Tibial nerve (tissue), 4 donors: ENCODE measurements at regions not wholly inside any gene's neighbourhood (a gene's known extent, or its start where the extent isn't known, plus 50 kb on each side); places are given as distances from the start of the nearest gene placed in this dataset.
"Not testable (repeated sequence)": the region's sequence is repeated elsewhere in the genome, so short reads cannot be mapped to it uniquely, and the experiment has no call there.

Experiments
- DNase-seq, 2 donors: peaks; one replicate each; pipeline ENCODE4 v3.0.0-alpha.2; 2019; ENCODE audit warnings: low spot score in 2 of 2
- H3K27ac ChIP-seq, 4 donors: fragments of 200-600 bp; sonication (generic) in 3 of 4; one replicate each; pipeline ENCODE4 v1.5.1; 2017 to 2019; ENCODE audit warnings: mild to moderate bottlenecking in 1 of 4
- H3K27me3 ChIP-seq, 2 donors: fragments of 200-600 bp; sonication (generic) in 1 of 2; one replicate each; pipeline versions ENCODE4 v1.5.1 to v1.6.0; 2017 to 2019
- H3K36me3 ChIP-seq, 3 donors: fragments of 200-600 bp; sonication (generic); one replicate each; pipeline ENCODE4 v1.5.1; 2018 to 2019
- H3K4me1 ChIP-seq, 4 donors: fragments of 200-600 bp; sonication (generic) in 3 of 4; one replicate each; pipeline ENCODE4 v1.5.1; 2017 to 2019
- H3K4me3 ChIP-seq, 4 donors: fragments of 200-600 bp; sonication (generic) in 3 of 4; one replicate each; pipeline ENCODE4 v1.5.1; 2017 to 2019; ENCODE audit warnings: mild to moderate bottlenecking in 1 of 4, moderate library complexity in 1 of 4
- H3K9me3 ChIP-seq, 4 donors: fragments of 200-600 bp; sonication (generic) in 3 of 4; one replicate each; pipeline ENCODE4 v1.5.1; 2017 to 2019
- CTCF ChIP-seq, 5 experiments: fragments of 200-600 bp in 3 of 5; fragments of 450-650 bp in 2 of 5; sonication (generic) in 3 of 5; IDR thresholded peaks; one replicate each; pipeline ENCODE4 v1.5.1; 2016 to 2019; ENCODE audit warnings: antibody characterized with exemption in 5 of 5, mild to moderate bottlenecking in 3 of 5, moderate library complexity in 2 of 5
- EP300 ChIP-seq, 2 donors: sonication (generic); formaldehyde crosslinking; IDR thresholded peaks; one replicate each; pipeline ENCODE4 v1.6.1; 2017; ENCODE audit warnings: antibody characterized with exemption in 2 of 2, mild to moderate bottlenecking in 1 of 2
- POLR2A ChIP-seq, 2 donors: fragments of 450-650 bp; IDR thresholded peaks; one replicate each; pipeline ENCODE4 v1.6.1; 2017; ENCODE audit warnings: antibody characterized with exemption in 2 of 2, mild to moderate bottlenecking in 2 of 2, moderate library complexity in 2 of 2
- WGBS, 2 donors: methylation state at CpG; one replicate each; pipeline ENCODE4 v1.1.5; 2018; 5-methylcytosine and 5-hydroxymethylcytosine counted together

- WGBS, 2 donors = 48 to 58% methylated on average over 5 of the region's 5 CpGs
- Histone ChIP-seq H3K4me1 (no peaks in the 10 kb centered on the region), H3K9me3 (no peaks in the 10 kb centered on the region), H3K4me3 (no peak overlapping the region), H3K27me3 (no peaks in the 10 kb centered on the region), H3K36me3 (no peaks in the 10 kb centered on the region), H3K27ac (no peak overlapping the region)
- TF ChIP-seq POLR2A (IDR thresholded peaks at IDR 0.05) = no peak
- no peak for TF ChIP-seq EP300 (IDR thresholded peaks at IDR 0.05)
- no peak for TF ChIP-seq CTCF (IDR thresholded peaks at IDR 0.05)
- no peak for DNase-seq
Observed at GRCh38 chr9:88898039-88898720, 93.1 kb upstream of the S1PR3 start.

GRCh38 chr9:88905506-88905905, 85.8 kb upstream of the S1PR3 start:
- no peaks in the 10 kb centered on the region for H3K9me3 ChIP-seq
- no peaks in the 10 kb centered on the region for H3K36me3 ChIP-seq
- no peaks in the 10 kb centered on the region for H3K4me1 ChIP-seq
- H3K27me3 ChIP-seq = no peaks in the 10 kb centered on the region
- WGBS, 2 donors = 71 to 76% methylated on average over 2 of the region's 2 CpGs
- TF ChIP-seq CTCF (IDR thresholded peaks at IDR 0.05) (no peak), EP300 (IDR thresholded peaks at IDR 0.05) (no peak), POLR2A (IDR thresholded peaks at IDR 0.05) (no peak)
- H3K4me3 ChIP-seq = no peak overlapping the region
- DNase-seq = no peak
- H3K27ac ChIP-seq = no peak overlapping the region

- WGBS, 2 donors = 54 to 73% methylated on average over 2 of the region's 2 CpGs
- Histone ChIP-seq H3K4me1 (no peaks in the 10 kb centered on the region), H3K27me3 (no peaks in the 10 kb centered on the region), H3K36me3 (no peaks in the 10 kb centered on the region), H3K9me3 (peaks cover 0 to 11% (median 0%) of the 10 kb centered on the region in 4 donors), H3K27ac (no peak overlapping the region), H3K4me3 (no peak overlapping the region)
- DNase-seq = no peak
- TF ChIP-seq EP300 (IDR thresholded peaks at IDR 0.05) = no peak
- TF ChIP-seq CTCF (IDR thresholded peaks at IDR 0.05) = no peak
- no peak for TF ChIP-seq POLR2A (IDR thresholded peaks at IDR 0.05)
Observed at GRCh38 chr9:88915916-88916315, 75.4 kb upstream of the S1PR3 start.

- H3K36me3 ChIP-seq = no peaks in the 10 kb centered on the region
- H3K4me3 ChIP-seq = no peak overlapping the region
- DNase-seq = no peak
- 5 to 43% methylated on average over 1 of the region's 1 CpG for WGBS, 2 donors
- TF ChIP-seq POLR2A (IDR thresholded peaks at IDR 0.05) (no peak), CTCF (IDR thresholded peaks at IDR 0.05) (no peak), EP300 (IDR thresholded peaks at IDR 0.05) (no peak)
- peaks cover 0 to 11% (median 0%) of the 10 kb centered on the region in 4 donors for H3K9me3 ChIP-seq
- H3K27ac ChIP-seq = no peak overlapping the region
- no peaks in the 10 kb centered on the region for H3K4me1 ChIP-seq
- H3K27me3 ChIP-seq = no peaks in the 10 kb centered on the region
Observed at GRCh38 chr9:88916894-88917293, 74.4 kb upstream of the S1PR3 start.

GRCh38 chr9:88917375-88917774, 73.9 kb upstream of the S1PR3 start:
- 82 to 93% methylated on average over 3 of the region's 3 CpGs for WGBS, 2 donors
- Histone ChIP-seq H3K4me1 (no peaks in the 10 kb centered on the region), H3K27ac (no peak overlapping the region), H3K9me3 (peaks cover 0 to 11% (median 0%) of the 10 kb centered on the region in 4 donors), H3K27me3 (no peaks in the 10 kb centered on the region), H3K36me3 (no peaks in the 10 kb centered on the region), H3K4me3 (no peak overlapping the region)
- TF ChIP-seq POLR2A (IDR thresholded peaks at IDR 0.05) (no peak), CTCF (IDR thresholded peaks at IDR 0.05) (no peak), EP300 (IDR thresholded peaks at IDR 0.05) (no peak)
- no peak for DNase-seq

GRCh38 chr9:88918537-88918936, 72.7 kb upstream of the S1PR3 start:
- not testable (repeated sequence) for H3K27ac ChIP-seq, H3K4me3 ChIP-seq, H3K36me3 ChIP-seq, DNase-seq, H3K27me3 ChIP-seq, H3K4me1 ChIP-seq
- 88% methylated on average over 1 of the region's 1 CpG for WGBS, 2 donors
- H3K9me3 ChIP-seq = peaks cover 0 to 11% (median 0%) of the 10 kb centered on the region in 4 donors
